Erythroblast (primary cell): ENCODE measurements at regions not wholly inside any gene's neighbourhood (a gene's known extent, or its start where the extent isn't known, plus 50 kb on each side); places are given as distances from the start of the nearest gene placed in this dataset.

Experiments
- GATA1 ChIP-seq: IDR thresholded peaks from 2 replicates; pipeline ENCODE4 v1.6.1; 2011; ENCODE audit warnings: low read depth, mild to moderate bottlenecking, control low read depth, low read length, moderate library complexity
- POLR2A ChIP-seq: IDR thresholded peaks from 2 replicates; pipeline ENCODE4 v1.6.1; 2011; ENCODE audit warnings: mild to moderate bottlenecking, low read length

DNA sequence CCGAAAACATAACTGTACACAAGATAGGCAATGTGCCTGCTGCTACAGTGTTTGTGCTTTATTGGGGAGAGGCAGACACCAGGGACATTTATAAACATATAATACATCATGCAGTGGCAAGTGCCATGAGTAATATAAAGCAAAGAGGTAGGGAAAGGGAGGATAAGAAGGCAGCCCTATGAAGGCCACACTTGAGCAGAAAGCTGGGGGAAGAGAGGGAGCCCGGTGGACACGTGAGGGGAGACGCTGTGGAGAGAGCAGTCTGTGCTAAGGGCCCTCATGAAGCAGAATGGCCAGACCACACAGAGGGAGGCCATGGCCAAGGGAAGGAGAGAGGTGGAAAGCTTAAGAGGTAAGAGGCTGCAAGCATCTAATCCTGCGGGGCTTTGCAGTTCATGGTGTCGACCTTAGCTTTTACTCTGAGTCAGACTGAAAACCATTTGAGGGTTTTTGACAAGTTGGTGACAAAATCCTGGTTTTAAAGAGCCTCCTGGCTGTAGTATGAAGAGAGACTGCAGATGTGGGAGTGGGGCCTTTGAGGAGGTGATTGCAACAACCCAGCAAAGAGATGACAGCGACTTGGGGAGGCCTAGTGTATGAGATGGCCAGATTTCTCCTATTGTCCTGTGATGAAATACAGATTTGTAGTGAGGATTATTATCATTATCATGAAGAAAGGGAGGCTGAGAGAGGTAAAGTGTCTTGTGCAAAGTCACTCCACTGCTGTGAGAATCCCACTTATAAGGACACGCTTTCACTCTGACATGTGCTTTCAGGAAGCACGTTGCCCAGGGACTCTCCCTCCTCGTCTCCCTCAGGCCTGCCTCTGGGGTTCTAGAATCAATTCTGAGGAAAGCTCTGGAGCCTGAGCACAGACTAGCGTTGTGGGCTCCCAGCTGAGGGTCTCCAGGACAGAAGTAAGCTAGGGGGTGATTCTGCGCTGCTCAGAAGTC lies 192.9 kb downstream of the RHOU start:
- TF ChIP-seq POLR2A (no peak), GATA1 (no peak)
